Keratinocyte (primary cell): ENCODE measurements at regions not wholly inside any gene's neighbourhood (a gene's known extent, or its start where the extent isn't known, plus 50 kb on each side); places are given as distances from the start of the nearest gene placed in this dataset.

Source experiments
- DNase-seq: peaks from one replicate; pipeline ENCODE4 v3.0.0-alpha.2; 2011; ENCODE audit warnings: low read depth, missing footprints, low spot score
- FAIRE-seq: peaks from 2 replicates; lab custom pipeline; 2011; peaks lifted over from hg19 to GRCh38; lab: Jason Lieb, UNC
- H2AFZ ChIP-seq: 2 replicates; pipeline ENCODE4 v1.6.0; 2012; ENCODE audit warnings: low read length, control low read depth, inconsistent platforms; ENCODE audit not compliant: control insufficient read depth
- H3K27ac ChIP-seq: 2 replicates; pipeline ENCODE4 v1.5.1; 2011; ENCODE audit warnings: low read length; ENCODE audit not compliant: control insufficient read depth, insufficient read depth
- H3K27me3 ChIP-seq: 3 replicates; pipeline ENCODE4 v1.6.0; 2011; ENCODE audit warnings: low read length; ENCODE audit not compliant: control insufficient read depth, insufficient read depth; ENCODE audit errors: extremely low read depth
- H3K36me3 ChIP-seq, 2 experiments: 2 replicates in 1 of 2; 3 replicates in 1 of 2; pipeline ENCODE4 v1.5.1; 2011; ENCODE audit warnings: low read length in 2 of 2, mild to moderate bottlenecking in 1 of 2; ENCODE audit not compliant: control insufficient read depth in 2 of 2, insufficient read depth in 2 of 2; ENCODE audit errors: extremely low read depth in 1 of 2
- H3K4me1 ChIP-seq: 3 replicates; pipeline ENCODE4 v1.5.1; 2011; ENCODE audit warnings: low read length; ENCODE audit not compliant: control insufficient read depth, insufficient read depth; ENCODE audit errors: extremely low read depth
- H3K4me2 ChIP-seq: 3 replicates; pipeline ENCODE4 v1.6.0; 2011; ENCODE audit warnings: low read depth, low read length; ENCODE audit not compliant: control insufficient read depth, insufficient read depth; ENCODE audit errors: extremely low read depth
- H3K4me3 ChIP-seq, 3 experiments: fragments of 200-600 bp in 1 of 3; sonication (generic) in 1 of 3; 2 replicates in 2 of 3; 3 replicates in 1 of 3; pipeline ENCODE4 v1.5.1; 2011 to 2016; ENCODE audit warnings: low read length in 3 of 3, mild to moderate bottlenecking in 3 of 3, control low read depth in 2 of 3, inconsistent platforms in 1 of 3, low read depth in 1 of 3, mixed read lengths in 1 of 3, mixed run types in 1 of 3, moderate library complexity in 1 of 3; ENCODE audit not compliant: control insufficient read depth in 2 of 3, insufficient read depth in 2 of 3; ENCODE audit errors: extremely low read depth in 1 of 3
- H3K79me2 ChIP-seq: 2 replicates; pipeline ENCODE4 v1.6.0; 2012; ENCODE audit warnings: low read length; ENCODE audit not compliant: control insufficient read depth, insufficient read depth
- H3K9ac ChIP-seq: 3 replicates; pipeline ENCODE4 v1.6.0; 2011; ENCODE audit warnings: low read length; ENCODE audit not compliant: control insufficient read depth, insufficient read depth; ENCODE audit errors: extremely low read depth
- H3K9me1 ChIP-seq: 3 replicates; pipeline ENCODE4 v1.6.0; 2011; ENCODE audit warnings: low read length; ENCODE audit not compliant: control insufficient read depth, insufficient read depth; ENCODE audit errors: extremely low read depth
- H3K9me3 ChIP-seq: 2 replicates; pipeline ENCODE4 v1.5.1; 2012; ENCODE audit warnings: low read depth, low read length; ENCODE audit not compliant: control insufficient read depth
- H4K20me1 ChIP-seq: 3 replicates; pipeline ENCODE4 v1.6.0; 2011; ENCODE audit warnings: low read length; ENCODE audit not compliant: control insufficient read depth, insufficient read depth; ENCODE audit errors: extremely low read depth
- EZH2 ChIP-seq: IDR thresholded peaks from one replicate; pipeline ENCODE4 v1.6.1; 2012; ENCODE audit warnings: inconsistent platforms, mild to moderate bottlenecking, low read length, moderate library complexity
- dilution Hi-C: fragments of 300-500 bp; cut with MboI; formaldehyde crosslinking; loops from one replicate; pipeline ENCODE4 v1.7.0; 2020; ENCODE audit warnings: low sequenced_read_pairs; ENCODE audit not compliant: extremely low pct_ligation_motif_present
- TF ChIP-seq, protein P1 (sequence below), 3 experiments: IDR thresholded peaks in 1 of 3; conservative IDR thresholded peaks in 1 of 3; optimal IDR thresholded peaks in 1 of 3; 2 replicates in 2 of 3; 3 replicates in 1 of 3; pipeline versions ENCODE3 to v1.5.1; 2011; ENCODE audit warnings: low read length in 3 of 3, mild to moderate bottlenecking in 3 of 3, moderate library complexity in 2 of 3, control low read depth in 1 of 3, inconsistent platforms in 1 of 3; ENCODE audit not compliant: insufficient read depth in 2 of 3; ENCODE audit errors: extremely low read depth in 1 of 3

GRCh38 chr1:198909973-198910372 is 271.1 kb downstream of the PTPRC start:
- H3K27ac ChIP-seq, result no peak overlapping the region
- no peaks in the 10 kb centered on the region for H3K27me3 ChIP-seq
- no peaks in the 10 kb centered on the region for H3K9me3 ChIP-seq
- peaks cover 58% of the 10 kb centered on the region for H3K79me2 ChIP-seq
- H4K20me1 ChIP-seq, result no peaks in the 10 kb centered on the region
- no peak overlapping the region for H2AFZ ChIP-seq
- H3K4me2 ChIP-seq, result no peak overlapping the region
- FAIRE-seq (no peak), DNase-seq (no peak)
- H3K9ac ChIP-seq, result no peak overlapping the region
- no peaks in the 10 kb centered on the region for H3K36me3 ChIP-seq
- H3K4me1 ChIP-seq, result peaks cover 5% of the 10 kb centered on the region
- no peak overlapping the region for H3K4me3 ChIP-seq
- dilution Hi-C loops, result no loop called here
- TF ChIP-seq EZH2, result no peak
- TF ChIP-seq, protein P1, sequence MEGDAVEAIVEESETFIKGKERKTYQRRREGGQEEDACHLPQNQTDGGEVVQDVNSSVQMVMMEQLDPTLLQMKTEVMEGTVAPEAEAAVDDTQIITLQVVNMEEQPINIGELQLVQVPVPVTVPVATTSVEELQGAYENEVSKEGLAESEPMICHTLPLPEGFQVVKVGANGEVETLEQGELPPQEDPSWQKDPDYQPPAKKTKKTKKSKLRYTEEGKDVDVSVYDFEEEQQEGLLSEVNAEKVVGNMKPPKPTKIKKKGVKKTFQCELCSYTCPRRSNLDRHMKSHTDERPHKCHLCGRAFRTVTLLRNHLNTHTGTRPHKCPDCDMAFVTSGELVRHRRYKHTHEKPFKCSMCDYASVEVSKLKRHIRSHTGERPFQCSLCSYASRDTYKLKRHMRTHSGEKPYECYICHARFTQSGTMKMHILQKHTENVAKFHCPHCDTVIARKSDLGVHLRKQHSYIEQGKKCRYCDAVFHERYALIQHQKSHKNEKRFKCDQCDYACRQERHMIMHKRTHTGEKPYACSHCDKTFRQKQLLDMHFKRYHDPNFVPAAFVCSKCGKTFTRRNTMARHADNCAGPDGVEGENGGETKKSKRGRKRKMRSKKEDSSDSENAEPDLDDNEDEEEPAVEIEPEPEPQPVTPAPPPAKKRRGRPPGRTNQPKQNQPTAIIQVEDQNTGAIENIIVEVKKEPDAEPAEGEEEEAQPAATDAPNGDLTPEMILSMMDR (optimal IDR thresholded peaks at IDR 0.05 in 1 of 3, IDR thresholded peaks at IDR 0.05 in 1 of 3, conservative IDR thresholded peaks at IDR 0.05 in 1 of 3; ENCODE audit: extremely low read depth in 1 of 3, insufficient read depth in 2 of 3, low read length in 3 of 3), result no peak
- H3K9me1 ChIP-seq, result no peaks in the 10 kb centered on the region

GRCh38 chr1:198910816-198911215 is 272.0 kb downstream of the PTPRC start:
- no peak overlapping the region for H3K4me2 ChIP-seq
- H3K27ac ChIP-seq, result no peak overlapping the region
- H3K27me3 ChIP-seq, result no peaks in the 10 kb centered on the region
- no peaks in the 10 kb centered on the region for H3K9me1 ChIP-seq
- FAIRE-seq (no peak), DNase-seq (no peak)
- H2AFZ ChIP-seq, result no peak overlapping the region
- no peaks in the 10 kb centered on the region for H3K36me3 ChIP-seq
- no peaks in the 10 kb centered on the region for H3K9me3 ChIP-seq
- TF ChIP-seq, protein P1 (optimal IDR thresholded peaks at IDR 0.05 in 1 of 3, IDR thresholded peaks at IDR 0.05 in 1 of 3, conservative IDR thresholded peaks at IDR 0.05 in 1 of 3; ENCODE audit: extremely low read depth in 1 of 3, insufficient read depth in 2 of 3, low read length in 3 of 3), result no peak
- no peak for TF ChIP-seq EZH2
- H3K79me2 ChIP-seq, result peaks cover 62% of the 10 kb centered on the region
- peaks cover 8% of the 10 kb centered on the region for H3K4me1 ChIP-seq
- H3K4me3 ChIP-seq, result no peak overlapping the region
- no peaks in the 10 kb centered on the region for H4K20me1 ChIP-seq
- dilution Hi-C loops, result no loop called here
- H3K9ac ChIP-seq, result no peak overlapping the region
